ENCODE measurements at regions not wholly inside any gene's neighbourhood (a gene's known extent, or its start where the extent isn't known, plus 50 kb on each side); places are given as distances from the start of the nearest gene placed in this dataset.

DNA sequence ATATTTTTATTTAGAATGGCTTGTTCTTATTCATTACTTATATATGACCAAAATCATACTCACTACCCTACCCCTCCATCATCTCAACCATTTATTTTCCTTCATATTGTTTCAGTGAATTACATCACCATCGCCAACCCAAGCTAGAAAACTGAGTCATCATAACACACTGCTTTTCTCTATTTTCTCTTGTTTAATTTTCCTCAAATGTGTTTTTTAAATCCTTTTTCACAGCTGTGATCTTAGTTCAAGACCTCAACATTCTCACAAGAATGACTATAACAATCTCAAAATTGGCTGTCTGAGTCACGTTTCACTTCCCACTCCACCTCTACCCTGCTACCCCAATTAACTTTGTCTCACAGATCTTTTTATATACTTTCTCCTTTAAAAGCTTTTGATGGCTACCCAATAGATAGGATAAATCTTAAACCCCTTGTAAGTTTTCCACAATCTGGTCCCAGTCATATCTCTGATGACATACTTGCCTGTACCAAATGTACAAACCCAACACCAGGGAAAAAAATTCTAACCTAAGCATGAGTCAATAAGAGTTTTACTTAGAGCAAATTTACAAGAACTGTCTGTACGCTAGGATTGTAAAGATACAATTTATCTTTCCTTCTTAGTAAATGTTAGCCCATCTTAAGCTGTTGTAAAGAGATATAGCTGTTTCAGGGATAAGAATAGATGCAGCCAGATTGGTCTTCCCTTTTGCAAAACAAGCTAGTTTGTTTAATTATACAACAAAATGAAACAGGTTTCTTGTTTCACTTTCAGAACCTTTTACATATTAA lies 635.1 kb upstream of the SLC39A10 start:
- no peaks in the 10 kb centered on the region for H3K27me3 ChIP-seq (ENCODE audit: control insufficient read depth in 1 of 2, insufficient read depth in 2 of 2, low read length in 2 of 2)
- H3K4me1 ChIP-seq (ENCODE audit: insufficient read depth, low read length) = peaks cover 4% of the 10 kb centered on the region
- H3K36me3 ChIP-seq (ENCODE audit: insufficient read depth, low read length) = no peaks in the 10 kb centered on the region
- no peak overlapping the region for H3K9ac ChIP-seq (ENCODE audit: low read length)
- no peak overlapping the region for H3K4me3 ChIP-seq (ENCODE audit: low read depth in 1 of 2, low read length in 2 of 2)
- H3K27ac ChIP-seq (ENCODE audit: low read depth, low read length) = no peak overlapping the region
- no peaks in the 10 kb centered on the region for H3K9me3 ChIP-seq (ENCODE audit: low read length)

DNA sequence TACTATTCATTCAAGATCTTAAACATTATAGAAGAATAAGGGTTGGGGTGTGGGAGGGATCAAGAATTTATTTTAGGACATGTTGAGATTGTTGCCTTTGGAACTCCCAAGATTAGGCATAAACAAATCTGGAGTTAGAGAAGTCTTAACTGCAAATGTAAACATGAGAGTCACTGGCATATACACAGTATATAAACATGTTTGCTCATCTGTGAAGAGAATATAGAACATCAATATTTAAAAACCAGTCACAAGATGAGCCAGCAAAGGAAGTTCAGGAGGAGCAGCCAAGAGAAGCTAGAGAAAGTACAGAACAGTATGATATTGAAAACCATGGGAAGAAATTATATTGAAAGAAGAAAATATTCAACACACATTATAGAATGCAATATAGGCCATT lies 638.6 kb upstream of the SLC39A10 start:
- Histone ChIP-seq H3K36me3 (ENCODE audit: insufficient read depth, low read length) (no peaks in the 10 kb centered on the region), H3K9me3 (ENCODE audit: low read length) (no peaks in the 10 kb centered on the region), H3K27ac (ENCODE audit: low read depth, low read length) (no peak overlapping the region), H3K9ac (ENCODE audit: low read length) (no peak overlapping the region), H3K27me3 (ENCODE audit: control insufficient read depth in 1 of 2, insufficient read depth in 2 of 2, low read length in 2 of 2) (no peaks in the 10 kb centered on the region), H3K4me3 (ENCODE audit: low read depth in 1 of 2, low read length in 2 of 2) (no peak overlapping the region), H3K4me1 (ENCODE audit: insufficient read depth, low read length) (peaks cover 4% of the 10 kb centered on the region)

DNA sequence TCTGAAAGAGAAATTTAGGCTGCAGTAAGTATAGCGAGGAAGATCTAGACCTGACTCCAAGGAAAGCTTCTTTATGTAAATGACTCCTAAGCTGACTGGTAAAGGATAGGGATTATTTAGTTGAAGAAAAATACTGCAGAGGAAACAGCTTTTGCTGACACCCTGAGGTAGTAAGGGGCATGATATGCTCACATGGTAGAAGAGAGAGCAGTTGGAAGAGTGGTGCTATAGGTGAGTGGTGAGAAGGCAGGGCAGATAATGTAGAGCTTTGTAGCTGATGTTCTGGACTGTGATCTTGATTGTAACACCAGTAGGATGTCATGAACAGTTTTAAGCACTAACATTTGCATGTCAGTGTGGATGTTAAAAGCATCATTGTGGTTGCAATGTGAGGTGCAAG lies 639.1 kb upstream of the SLC39A10 start:
- peaks cover 4% of the 10 kb centered on the region for H3K4me1 ChIP-seq (ENCODE audit: insufficient read depth, low read length)
- H3K9ac ChIP-seq (ENCODE audit: low read length) = no peak overlapping the region
- no peak overlapping the region for H3K4me3 ChIP-seq (ENCODE audit: low read depth in 1 of 2, low read length in 2 of 2)
- no peaks in the 10 kb centered on the region for H3K27me3 ChIP-seq (ENCODE audit: control insufficient read depth in 1 of 2, insufficient read depth in 2 of 2, low read length in 2 of 2)
- no peak overlapping the region for H3K27ac ChIP-seq (ENCODE audit: low read depth, low read length)
- no peaks in the 10 kb centered on the region for H3K36me3 ChIP-seq (ENCODE audit: insufficient read depth, low read length)
- no peaks in the 10 kb centered on the region for H3K9me3 ChIP-seq (ENCODE audit: low read length)

DNA sequence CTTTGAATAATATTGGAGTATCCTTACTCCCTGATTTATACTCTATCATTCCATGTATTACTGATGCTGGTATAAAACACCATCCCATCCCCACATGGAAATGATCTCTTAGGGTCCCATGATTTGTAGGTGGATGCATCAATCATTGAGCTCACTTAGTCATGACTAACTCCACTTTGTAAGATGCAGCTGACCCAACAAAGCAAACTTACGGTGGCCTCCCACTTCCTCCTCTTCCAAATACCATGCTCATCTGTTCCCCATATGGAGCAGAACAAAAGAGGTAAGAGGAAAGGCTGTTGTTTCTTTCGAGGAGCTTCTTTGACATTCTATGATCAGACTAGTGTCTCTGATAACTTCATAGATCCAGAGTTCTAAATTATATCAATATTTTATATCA lies 640.2 kb upstream of the SLC39A10 start:
- Histone ChIP-seq H3K4me3 (ENCODE audit: low read depth in 1 of 2, low read length in 2 of 2) (no peak overlapping the region), H3K36me3 (ENCODE audit: insufficient read depth, low read length) (no peaks in the 10 kb centered on the region), H3K9me3 (ENCODE audit: low read length) (no peaks in the 10 kb centered on the region), H3K27me3 (ENCODE audit: control insufficient read depth in 1 of 2, insufficient read depth in 2 of 2, low read length in 2 of 2) (no peaks in the 10 kb centered on the region), H3K4me1 (ENCODE audit: insufficient read depth, low read length) (peaks cover 4% of the 10 kb centered on the region), H3K27ac (ENCODE audit: low read depth, low read length) (no peak overlapping the region), H3K9ac (ENCODE audit: low read length) (no peak overlapping the region)

DNA sequence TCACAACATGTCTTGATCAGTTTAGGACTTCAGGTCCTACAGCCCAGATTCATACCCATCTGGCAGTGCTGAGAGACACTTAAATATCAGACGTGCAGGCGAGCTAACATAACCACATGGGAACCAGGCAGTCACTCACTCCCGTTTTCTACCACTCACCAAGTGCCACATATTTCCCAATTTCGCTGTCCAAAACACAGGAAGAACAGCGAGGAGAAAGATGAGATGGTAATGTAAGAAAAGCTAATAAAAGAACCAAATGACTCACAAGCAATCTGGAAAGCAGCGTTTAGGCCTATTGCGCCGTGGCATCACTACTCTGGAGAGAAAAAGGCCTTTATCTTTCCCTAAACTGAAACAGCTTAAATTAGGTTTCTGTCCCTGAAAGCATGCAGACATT lies 647.8 kb upstream of the SLC39A10 start:
- H3K27me3 ChIP-seq (ENCODE audit: control insufficient read depth in 1 of 2, insufficient read depth in 2 of 2, low read length in 2 of 2) = no peaks in the 10 kb centered on the region
- H3K9ac ChIP-seq (ENCODE audit: low read length) = no peak overlapping the region
- no peak overlapping the region for H3K27ac ChIP-seq (ENCODE audit: low read depth, low read length)
- no peak overlapping the region for H3K4me3 ChIP-seq (ENCODE audit: low read depth in 1 of 2, low read length in 2 of 2)
- H3K36me3 ChIP-seq (ENCODE audit: insufficient read depth, low read length) = no peaks in the 10 kb centered on the region
- H3K9me3 ChIP-seq (ENCODE audit: low read length) = no peaks in the 10 kb centered on the region
- peaks cover 6% of the 10 kb centered on the region for H3K4me1 ChIP-seq (ENCODE audit: insufficient read depth, low read length)

DNA sequence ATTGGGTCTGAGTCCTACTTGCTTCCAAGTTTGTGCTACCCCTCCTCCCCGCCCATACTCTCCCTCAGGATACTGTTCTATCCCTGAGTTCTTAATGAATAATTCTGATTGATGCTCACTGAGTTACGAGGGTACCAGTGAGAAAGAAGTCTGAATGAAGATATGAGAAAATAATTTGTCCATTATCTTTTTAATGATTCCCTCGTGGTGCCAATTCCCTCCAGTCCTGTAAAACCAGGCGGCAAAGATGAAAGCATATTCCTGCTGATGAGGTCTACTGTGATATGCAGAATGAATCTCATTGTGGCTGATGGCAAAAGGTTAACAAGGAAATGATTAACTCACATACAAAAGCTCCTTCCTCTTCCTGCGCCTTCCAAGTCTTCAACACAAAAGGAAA lies 650.2 kb upstream of the SLC39A10 start:
- Histone ChIP-seq H3K4me3 (ENCODE audit: low read depth in 1 of 2, low read length in 2 of 2) (no peak overlapping the region), H3K4me1 (ENCODE audit: insufficient read depth, low read length) (peaks cover 6% of the 10 kb centered on the region)

DNA sequence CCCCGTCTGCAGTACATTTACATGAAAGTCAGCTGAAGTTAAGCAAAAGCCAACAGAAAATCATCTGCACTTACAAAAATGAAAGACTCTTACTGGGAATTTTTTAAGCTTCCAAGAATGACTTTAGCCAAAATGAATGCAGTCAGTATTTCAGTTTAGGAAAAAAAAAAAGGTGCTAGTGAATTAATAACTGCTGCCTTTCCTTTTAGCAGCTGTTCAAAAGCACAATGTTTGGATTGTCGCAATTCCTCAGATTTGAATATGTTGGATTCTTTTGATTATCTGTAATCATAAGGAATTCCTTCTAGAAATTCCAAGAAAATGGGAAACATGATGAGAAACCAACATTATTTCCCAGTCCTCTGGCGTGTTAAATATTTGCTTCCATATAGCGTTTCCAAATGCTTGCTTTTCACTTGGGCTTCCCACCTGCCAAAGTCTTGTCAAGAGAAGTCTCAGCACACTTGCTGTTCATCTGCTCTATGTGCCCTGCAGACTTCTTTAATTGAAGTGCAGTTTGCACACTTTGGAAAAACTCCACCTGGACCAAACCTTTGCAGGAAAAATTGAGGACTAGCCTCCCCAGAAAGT lies 653.0 kb upstream of the SLC39A10 start:
- H3K27me3 ChIP-seq (ENCODE audit: control insufficient read depth in 1 of 2, insufficient read depth in 2 of 2, low read length in 2 of 2) = no peaks in the 10 kb centered on the region

More for the DNA sequence above, 650.2 kb upstream of the SLC39A10 start:
- H3K9me3 ChIP-seq (ENCODE audit: low read length) = no peaks in the 10 kb centered on the region
- H3K9ac ChIP-seq (ENCODE audit: low read length) = no peak overlapping the region
- no peaks in the 10 kb centered on the region for H3K36me3 ChIP-seq (ENCODE audit: insufficient read depth, low read length)
- H3K27ac ChIP-seq (ENCODE audit: low read depth, low read length) = no peak overlapping the region
- no peaks in the 10 kb centered on the region for H3K27me3 ChIP-seq (ENCODE audit: control insufficient read depth in 1 of 2, insufficient read depth in 2 of 2, low read length in 2 of 2)

DNA sequence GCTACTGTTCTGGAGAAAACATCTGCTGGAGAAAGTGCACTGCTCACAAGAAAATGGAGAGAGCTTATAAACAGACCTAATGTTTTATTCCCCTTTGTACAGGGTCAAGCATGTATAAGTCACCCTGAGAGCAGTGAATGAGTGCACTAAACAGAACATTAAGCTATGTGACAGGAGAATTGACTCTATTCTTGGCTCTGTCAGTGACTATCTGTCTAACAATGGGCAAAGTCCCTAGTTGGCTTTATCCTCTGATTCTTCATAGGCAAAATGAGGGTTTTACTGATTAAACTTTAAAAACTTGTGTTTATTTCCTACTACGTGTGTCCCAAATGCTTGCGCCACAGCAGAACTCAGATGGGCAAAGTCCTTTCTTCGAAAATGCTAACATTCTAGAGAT lies 655.1 kb upstream of the SLC39A10 start:
- H3K9ac ChIP-seq (ENCODE audit: low read length) = no peak overlapping the region
- no peaks in the 10 kb centered on the region for H3K36me3 ChIP-seq (ENCODE audit: insufficient read depth, low read length)
- no peaks in the 10 kb centered on the region for H3K27me3 ChIP-seq (ENCODE audit: control insufficient read depth in 1 of 2, insufficient read depth in 2 of 2, low read length in 2 of 2)
- H3K9me3 ChIP-seq (ENCODE audit: low read length) = no peaks in the 10 kb centered on the region
- peaks cover 6% of the 10 kb centered on the region for H3K4me1 ChIP-seq (ENCODE audit: insufficient read depth, low read length)
- H3K27ac ChIP-seq (ENCODE audit: low read depth, low read length) = no peak overlapping the region
- H3K4me3 ChIP-seq (ENCODE audit: low read depth in 1 of 2, low read length in 2 of 2) = no peak overlapping the region

More for the DNA sequence above, 653.0 kb upstream of the SLC39A10 start:
- Histone ChIP-seq H3K4me1 (ENCODE audit: insufficient read depth, low read length) (peaks cover 6% of the 10 kb centered on the region), H3K9ac (ENCODE audit: low read length) (no peak overlapping the region), H3K36me3 (ENCODE audit: insufficient read depth, low read length) (no peaks in the 10 kb centered on the region), H3K4me3 (ENCODE audit: low read depth in 1 of 2, low read length in 2 of 2) (no peak overlapping the region), H3K9me3 (ENCODE audit: low read length) (no peaks in the 10 kb centered on the region), H3K27ac (ENCODE audit: low read depth, low read length) (no peak overlapping the region)

DNA sequence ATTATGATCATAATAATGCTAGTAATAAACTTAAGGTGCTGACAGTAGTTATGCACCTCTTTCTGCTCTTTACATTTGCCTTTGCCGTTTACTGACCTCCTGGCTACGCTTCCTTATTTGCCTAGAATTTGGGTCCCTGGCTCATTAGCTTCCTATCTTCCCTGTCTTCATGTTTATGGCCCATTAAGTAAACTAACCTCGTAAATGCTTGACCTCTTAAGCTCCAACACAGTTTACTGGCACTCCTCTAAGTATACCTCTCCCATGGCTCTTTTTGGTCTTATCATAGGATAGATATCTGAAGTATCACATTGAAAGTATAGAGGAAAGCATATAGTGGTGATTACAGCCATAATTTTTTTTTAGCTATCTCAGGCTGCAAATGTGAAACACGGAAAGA lies 657.3 kb upstream of the SLC39A10 start:
- Histone ChIP-seq H3K27me3 (ENCODE audit: control insufficient read depth in 1 of 2, insufficient read depth in 2 of 2, low read length in 2 of 2) (no peaks in the 10 kb centered on the region), H3K9me3 (ENCODE audit: low read length) (no peaks in the 10 kb centered on the region), H3K27ac (ENCODE audit: low read depth, low read length) (no peak overlapping the region), H3K9ac (ENCODE audit: low read length) (no peak overlapping the region), H3K4me3 (ENCODE audit: low read depth in 1 of 2, low read length in 2 of 2) (no peak overlapping the region), H3K36me3 (ENCODE audit: insufficient read depth, low read length) (no peaks in the 10 kb centered on the region), H3K4me1 (ENCODE audit: insufficient read depth, low read length) (no peaks in the 10 kb centered on the region)

DNA sequence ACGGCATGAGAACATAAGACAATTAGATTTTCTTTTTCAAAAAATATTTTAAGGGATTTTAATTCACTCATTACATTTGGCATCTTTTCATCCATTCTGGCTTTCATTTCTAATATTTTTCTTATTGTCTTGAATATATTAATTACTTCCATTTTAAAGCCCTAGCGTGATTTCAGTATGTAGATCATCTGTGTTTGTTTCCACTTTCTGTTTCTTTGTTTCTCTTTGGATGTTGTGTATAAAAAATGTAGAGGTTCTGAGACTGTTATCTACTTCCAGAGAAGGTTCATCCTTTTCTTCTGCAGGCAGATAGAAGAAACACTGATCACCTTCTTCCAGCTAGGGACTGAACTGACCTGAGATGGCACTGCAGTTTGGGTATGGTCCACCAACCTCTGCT lies 664.4 kb upstream of the SLC39A10 start:
- H3K27me3 ChIP-seq (ENCODE audit: control insufficient read depth in 1 of 2, insufficient read depth in 2 of 2, low read length in 2 of 2) = no peaks in the 10 kb centered on the region
- no peak overlapping the region for H3K27ac ChIP-seq (ENCODE audit: low read depth, low read length)
- no peaks in the 10 kb centered on the region for H3K36me3 ChIP-seq (ENCODE audit: insufficient read depth, low read length)
- H3K9ac ChIP-seq (ENCODE audit: low read length) = no peak overlapping the region
- H3K4me1 ChIP-seq (ENCODE audit: insufficient read depth, low read length) = no peaks in the 10 kb centered on the region
- no peak overlapping the region for H3K4me3 ChIP-seq (ENCODE audit: low read depth in 1 of 2, low read length in 2 of 2)
- H3K9me3 ChIP-seq (ENCODE audit: low read length) = no peaks in the 10 kb centered on the region

DNA sequence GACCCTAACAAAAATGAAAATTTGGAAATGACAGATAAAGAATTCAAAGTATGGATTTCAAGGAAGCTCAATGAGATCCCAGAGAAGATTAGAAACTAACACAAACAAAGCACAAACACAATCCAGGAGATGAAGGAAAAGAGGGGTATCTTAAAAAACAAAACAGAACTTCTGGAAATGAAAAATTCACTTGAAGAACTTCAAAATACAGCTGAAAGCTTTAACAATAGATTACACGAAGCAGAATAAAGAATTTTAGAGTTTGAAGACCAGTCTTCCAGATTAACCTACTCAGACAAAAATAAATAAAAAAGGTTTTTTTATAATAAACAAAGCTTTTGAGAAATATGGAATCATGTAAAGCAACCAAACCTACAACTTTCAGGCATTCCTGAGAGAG lies 671.8 kb upstream of the SLC39A10 start:
- Histone ChIP-seq H3K9me3 (ENCODE audit: low read length) (no peaks in the 10 kb centered on the region), H3K9ac (ENCODE audit: low read length) (no peak overlapping the region), H3K4me3 (ENCODE audit: low read depth in 1 of 2, low read length in 2 of 2) (no peak overlapping the region), H3K4me1 (ENCODE audit: insufficient read depth, low read length) (no peaks in the 10 kb centered on the region), H3K36me3 (ENCODE audit: insufficient read depth, low read length) (no peaks in the 10 kb centered on the region), H3K27me3 (ENCODE audit: control insufficient read depth in 1 of 2, insufficient read depth in 2 of 2, low read length in 2 of 2) (no peaks in the 10 kb centered on the region), H3K27ac (ENCODE audit: low read depth, low read length) (no peak overlapping the region)

DNA sequence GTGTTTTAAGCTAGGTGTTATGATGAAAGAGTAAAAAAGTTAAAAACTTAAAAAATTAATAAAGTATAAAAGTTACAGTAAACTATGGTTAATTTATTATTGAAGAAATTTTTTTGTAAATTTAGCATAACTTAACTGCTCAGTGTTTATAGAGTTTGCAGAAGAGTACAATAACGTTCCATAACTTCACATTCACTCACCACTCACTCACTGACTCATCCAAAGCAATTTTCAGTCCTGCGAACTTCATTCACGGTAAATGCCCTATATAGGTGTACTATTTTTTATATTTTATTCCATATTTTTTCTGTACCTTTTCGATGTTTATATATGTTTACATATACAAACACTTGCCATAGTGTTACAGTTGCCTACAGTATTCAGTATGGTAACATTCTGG lies 694.8 kb upstream of the SLC39A10 start:
- H3K9ac ChIP-seq (ENCODE audit: low read length) = no peak overlapping the region
- H3K4me1 ChIP-seq (ENCODE audit: insufficient read depth, low read length) = no peaks in the 10 kb centered on the region
- no peak overlapping the region for H3K27ac ChIP-seq (ENCODE audit: low read depth, low read length)
- no peaks in the 10 kb centered on the region for H3K9me3 ChIP-seq (ENCODE audit: low read length)
- no peaks in the 10 kb centered on the region for H3K36me3 ChIP-seq (ENCODE audit: insufficient read depth, low read length)
- H3K27me3 ChIP-seq (ENCODE audit: control insufficient read depth in 1 of 2, insufficient read depth in 2 of 2, low read length in 2 of 2) = no peaks in the 10 kb centered on the region
- no peak overlapping the region for H3K4me3 ChIP-seq (ENCODE audit: low read depth in 1 of 2, low read length in 2 of 2)

Measured in muscle layer of colon (tissue), 2 donors.